Vagina (tissue), 2 donors: ENCODE measurements at regions not wholly inside any gene's neighbourhood (a gene's known extent, or its start where the extent isn't known, plus 50 kb on each side); places are given as distances from the start of the nearest gene placed in this dataset.

Experiments
- CTCF ChIP-seq, 3 experiments: fragments of 450-650 bp in 2 of 3; fragments of 200-600 bp in 1 of 3; sonication (generic) in 1 of 3; IDR thresholded peaks; one replicate each; pipeline ENCODE4 v1.5.1; 2017 to 2019; ENCODE audit warnings: antibody characterized with exemption in 3 of 3, mild to moderate bottlenecking in 2 of 3, moderate library complexity in 2 of 3
- POLR2A ChIP-seq, 2 donors: fragments of 450-650 bp; IDR thresholded peaks; one replicate each; pipeline ENCODE4 v1.6.1; 2017; ENCODE audit warnings: antibody characterized with exemption in 2 of 2, mild to moderate bottlenecking in 2 of 2, moderate library complexity in 2 of 2
- POLR2AphosphoS5 ChIP-seq, 2 donors: sonication (generic); formaldehyde crosslinking; IDR thresholded peaks; one replicate each; pipeline ENCODE4 v1.9.0; 2017; ENCODE audit warnings: antibody characterized with exemption in 2 of 2, mild to moderate bottlenecking in 2 of 2, low read depth in 1 of 2; ENCODE audit not compliant: insufficient read depth in 1 of 2

- TF ChIP-seq POLR2A (IDR thresholded peaks at IDR 0.05) (no peak), CTCF (IDR thresholded peaks at IDR 0.05) (no peak), POLR2AphosphoS5 (IDR thresholded peaks at IDR 0.05; ENCODE audit: insufficient read depth in 1 of 2, low read depth in 1 of 2) (no peak)
Observed at GRCh38 chr10:84943541-84943940, 615.2 kb downstream of the CCSER2 start.
